HG03159 (cell line): ENCODE measurements at regions not wholly inside any gene's neighbourhood (a gene's known extent, or its start where the extent isn't known, plus 50 kb on each side); places are given as distances from the start of the nearest gene placed in this dataset.
"Not testable (repeated sequence)": the region's sequence is repeated elsewhere in the genome, so short reads cannot be mapped to it uniquely, and the experiment has no call there.

Experiments used
- ATAC-seq: cut with Tn5 transposase; IDR thresholded peaks from one replicate; pipeline ENCODE4 v1.9.1; 2021; ENCODE audit warnings: mild to moderate bottlenecking, moderate library complexity; ENCODE audit not compliant: unreplicated experiment

GRCh38 chr18:40133253-40133652, 1821.8 kb upstream of the PIK3C3 start:
- ATAC-seq, result no peak

GRCh38 chr18:40132438-40132837, 1822.6 kb upstream of the PIK3C3 start:
- ATAC-seq, result not testable (repeated sequence)

GRCh38 chr18:40124107-40124506, 1830.9 kb upstream of the PIK3C3 start:
- no peak for ATAC-seq

- no peak for ATAC-seq
Observed at GRCh38 chr18:40120796-40121391, 1834.1 kb upstream of the PIK3C3 start.

GRCh38 chr18:40120356-40120755, 1834.7 kb upstream of the PIK3C3 start:
- no peak for ATAC-seq

- ATAC-seq, result not testable (repeated sequence)
Observed at GRCh38 chr18:40119581-40119980, 1835.5 kb upstream of the PIK3C3 start.

GRCh38 chr18:40110455-40110854, 1844.6 kb upstream of the PIK3C3 start:
- ATAC-seq, result no peak

- no peak for ATAC-seq
Observed at GRCh38 chr18:40109252-40110049, 1845.6 kb upstream of the PIK3C3 start.

- no peak for ATAC-seq
Observed at GRCh38 chr18:40108596-40108995, 1846.4 kb upstream of the PIK3C3 start.

- no peak for ATAC-seq
Observed at GRCh38 chr18:40102903-40103302, 1852.1 kb upstream of the PIK3C3 start.

GRCh38 chr18:40099641-40100040, 1855.4 kb upstream of the PIK3C3 start:
- ATAC-seq, result no peak

- no peak for ATAC-seq
Observed at GRCh38 chr18:40096675-40097074, 1858.4 kb upstream of the PIK3C3 start.

- no peak for ATAC-seq
Observed at GRCh38 chr18:40094441-40094840, 1860.6 kb upstream of the PIK3C3 start.

- ATAC-seq, result no peak
Observed at GRCh38 chr18:40088130-40088529, 1866.9 kb upstream of the PIK3C3 start.

GRCh38 chr18:40079786-40080185, 1875.2 kb upstream of the PIK3C3 start:
- no peak for ATAC-seq

- no peak for ATAC-seq
Observed at GRCh38 chr18:40075616-40076015, 1879.4 kb upstream of the PIK3C3 start.

GRCh38 chr18:40072761-40073160, 1882.3 kb upstream of the PIK3C3 start:
- no peak for ATAC-seq

- ATAC-seq, result no peak
Observed at GRCh38 chr18:40066368-40066767, 1888.7 kb upstream of the PIK3C3 start.

- ATAC-seq, result no peak
Observed at GRCh38 chr18:40063488-40063887, 1891.5 kb upstream of the PIK3C3 start.

GRCh38 chr18:40061086-40061485, 1893.9 kb upstream of the PIK3C3 start:
- ATAC-seq, result no peak

GRCh38 chr18:40060562-40060961, 1894.5 kb upstream of the PIK3C3 start:
- ATAC-seq, result no peak

GRCh38 chr18:40058811-40059570, 1896.0 kb upstream of the PIK3C3 start:
- no peak for ATAC-seq
